GM12878 (cell line): ENCODE measurements at regions not wholly inside any gene's neighbourhood (a gene's known extent, or its start where the extent isn't known, plus 50 kb on each side); places are given as distances from the start of the nearest gene placed in this dataset.

Experiments used
- E4F1 ChIP-seq: fragments of 450-650 bp; IDR thresholded peaks from 2 replicates; pipeline ENCODE4 v1.6.1; 2018; ENCODE audit warnings: borderline replicate concordance, mild to moderate bottlenecking; ENCODE audit not compliant: partially characterized antibody
- EZH2 ChIP-seq: IDR thresholded peaks from 2 replicates; pipeline ENCODE4 v1.6.1; 2012; ENCODE audit warnings: low read depth, mild to moderate bottlenecking, control low read depth, inconsistent platforms, low read length, borderline replicate concordance; ENCODE audit not compliant: control insufficient read depth
- HDAC6 ChIP-seq: fragments of 200-600 bp; sonication (generic); IDR thresholded peaks from one replicate; pipeline ENCODE4 v1.8.0; 2017; ENCODE audit warnings: antibody characterized with exemption; ENCODE audit not compliant: unreplicated experiment
- MAX ChIP-seq: IDR thresholded peaks from 2 replicates; pipeline ENCODE4 v1.6.1; 2012; ENCODE audit warnings: low read depth, low read length, improper control_type of control experiment
- NBN ChIP-seq: fragments of 450-650 bp; IDR thresholded peaks from 2 replicates; pipeline ENCODE4 v1.6.1; 2016
- NKRF ChIP-seq: fragments of 450-650 bp; conservative IDR thresholded peaks from 2 replicates; pipeline ENCODE4 v1.6.1; 2017; ENCODE audit warnings: mild to moderate bottlenecking, moderate library complexity
- PKNOX1 ChIP-seq: fragments of 450-650 bp; IDR thresholded peaks from 2 replicates; pipeline ENCODE4 v1.6.1; 2016; ENCODE audit warnings: mild to moderate bottlenecking
- SIN3A ChIP-seq: IDR thresholded peaks from 2 replicates; pipeline ENCODE4 v1.6.1; 2012; ENCODE audit warnings: low read depth, low read length, improper control_type of control experiment

GRCh38 chr7:69186974-69187373 lies 411.3 kb upstream of the AUTS2 start (continued):
- TF ChIP-seq E4F1, result no peak
- TF ChIP-seq NKRF, result no peak
- TF ChIP-seq SIN3A, result no peak
- no peak for TF ChIP-seq MAX
- TF ChIP-seq HDAC6, result no peak
- TF ChIP-seq PKNOX1, result no peak
- TF ChIP-seq NBN, result no peak
- no peak for TF ChIP-seq EZH2
- TF ChIP-seq, all 136 proteins: peak for 0
